Hepatocyte (in vitro differentiated cells): ENCODE measurements at regions not wholly inside any gene's neighbourhood (a gene's known extent, or its start where the extent isn't known, plus 50 kb on each side); places are given as distances from the start of the nearest gene placed in this dataset.

ENCODE experiments used
- EZH2 ChIP-seq: fragments of 200-600 bp; sonication (generic); IDR thresholded peaks from 2 replicates; pipeline ENCODE4 v1.6.1; 2016; ENCODE audit warnings: antibody characterized with exemption, mild to moderate bottlenecking, borderline replicate concordance
- EZH2phosphoT487 ChIP-seq: fragments of 200-600 bp; sonication (generic); IDR thresholded peaks from one replicate; pipeline ENCODE4 v1.6.1; 2018; ENCODE audit warnings: antibody characterized with exemption, mild to moderate bottlenecking, low read depth, moderate library complexity; ENCODE audit not compliant: unreplicated experiment, severe bottlenecking
- TF ChIP-seq, protein P1 (sequence below): fragments of 200-600 bp; sonication (generic); IDR thresholded peaks from 2 replicates; pipeline ENCODE4 v1.5.1; 2016; ENCODE audit warnings: antibody characterized with exemption, mild to moderate bottlenecking; ENCODE audit not compliant: poor library complexity

GRCh38 chr10:60618861-60619260 is 159.4 kb upstream of the CDK1 start:
- no peak for TF ChIP-seq EZH2
- TF ChIP-seq, protein P1, sequence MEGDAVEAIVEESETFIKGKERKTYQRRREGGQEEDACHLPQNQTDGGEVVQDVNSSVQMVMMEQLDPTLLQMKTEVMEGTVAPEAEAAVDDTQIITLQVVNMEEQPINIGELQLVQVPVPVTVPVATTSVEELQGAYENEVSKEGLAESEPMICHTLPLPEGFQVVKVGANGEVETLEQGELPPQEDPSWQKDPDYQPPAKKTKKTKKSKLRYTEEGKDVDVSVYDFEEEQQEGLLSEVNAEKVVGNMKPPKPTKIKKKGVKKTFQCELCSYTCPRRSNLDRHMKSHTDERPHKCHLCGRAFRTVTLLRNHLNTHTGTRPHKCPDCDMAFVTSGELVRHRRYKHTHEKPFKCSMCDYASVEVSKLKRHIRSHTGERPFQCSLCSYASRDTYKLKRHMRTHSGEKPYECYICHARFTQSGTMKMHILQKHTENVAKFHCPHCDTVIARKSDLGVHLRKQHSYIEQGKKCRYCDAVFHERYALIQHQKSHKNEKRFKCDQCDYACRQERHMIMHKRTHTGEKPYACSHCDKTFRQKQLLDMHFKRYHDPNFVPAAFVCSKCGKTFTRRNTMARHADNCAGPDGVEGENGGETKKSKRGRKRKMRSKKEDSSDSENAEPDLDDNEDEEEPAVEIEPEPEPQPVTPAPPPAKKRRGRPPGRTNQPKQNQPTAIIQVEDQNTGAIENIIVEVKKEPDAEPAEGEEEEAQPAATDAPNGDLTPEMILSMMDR: no peak
- no peak for TF ChIP-seq EZH2phosphoT487
